GM15510 (cell line): ENCODE measurements at regions not wholly inside any gene's neighbourhood (a gene's known extent, or its start where the extent isn't known, plus 50 kb on each side); places are given as distances from the start of the nearest gene placed in this dataset.

ENCODE experiments used
- POLR2A ChIP-seq: IDR thresholded peaks from 3 replicates; pipeline ENCODE4 v1.6.1; 2011; ENCODE audit warnings: borderline replicate concordance; ENCODE audit not compliant: insufficient read length; ENCODE audit errors: extremely low read depth

DNA sequence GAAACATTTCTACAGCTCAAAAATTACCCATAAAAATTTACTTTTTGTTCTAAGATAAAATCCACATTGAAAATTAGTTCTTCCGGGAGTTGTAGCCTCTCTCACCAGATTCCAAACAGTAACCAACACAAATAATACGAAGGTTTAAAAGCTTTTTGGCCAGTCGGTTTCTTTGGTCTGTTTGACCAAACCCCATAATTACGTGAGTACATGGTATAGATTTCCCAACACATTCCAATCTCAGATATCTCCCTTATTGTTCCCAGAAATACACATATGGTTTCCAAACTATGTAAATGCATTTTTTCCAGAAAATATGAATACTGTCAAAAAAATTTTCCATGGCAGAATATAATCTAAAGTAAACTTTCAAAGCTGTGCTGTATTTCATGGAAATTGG, 722.0 kb downstream of the KCNJ2 start:
- TF ChIP-seq POLR2A, result no peak

DNA sequence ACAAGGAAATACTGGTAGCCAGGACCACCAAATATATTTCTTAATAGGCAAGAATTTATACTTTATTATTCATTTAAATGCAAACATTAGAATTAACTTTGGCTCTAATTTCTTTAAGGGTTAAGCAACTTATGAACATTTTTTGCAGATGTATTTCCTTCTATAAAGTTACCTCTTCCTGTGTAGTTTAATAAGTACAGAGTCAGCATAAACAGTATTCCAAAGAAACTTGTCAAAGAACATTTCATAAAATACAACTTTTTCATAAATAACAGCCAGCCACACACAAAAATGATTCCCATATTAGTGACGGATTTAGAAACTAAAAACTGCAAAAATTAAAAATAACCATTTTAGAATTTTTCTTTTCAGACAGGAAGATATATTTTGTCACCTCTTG, 723.2 kb downstream of the KCNJ2 start:
- TF ChIP-seq POLR2A, result no peak

DNA sequence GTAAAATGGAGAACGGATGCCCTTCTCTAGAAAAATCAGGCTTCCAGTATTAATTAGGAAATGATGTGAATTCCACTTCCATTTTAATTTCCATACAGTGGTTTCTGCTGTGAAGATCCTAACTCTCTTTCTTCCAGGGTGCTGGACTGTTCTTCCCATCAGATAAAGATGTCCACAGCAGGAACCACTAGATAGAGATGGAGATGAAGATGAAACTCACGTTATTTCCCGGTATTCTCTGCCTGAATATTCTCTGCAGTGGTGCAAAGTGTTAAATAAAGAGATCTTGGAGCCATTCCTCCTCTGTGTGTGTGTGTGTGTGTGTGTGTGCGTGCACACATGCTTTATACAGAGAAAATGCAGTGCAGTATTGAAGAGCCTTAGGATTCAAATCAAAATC, 727.5 kb downstream of the KCNJ2 start:
- TF ChIP-seq POLR2A, result no peak

DNA sequence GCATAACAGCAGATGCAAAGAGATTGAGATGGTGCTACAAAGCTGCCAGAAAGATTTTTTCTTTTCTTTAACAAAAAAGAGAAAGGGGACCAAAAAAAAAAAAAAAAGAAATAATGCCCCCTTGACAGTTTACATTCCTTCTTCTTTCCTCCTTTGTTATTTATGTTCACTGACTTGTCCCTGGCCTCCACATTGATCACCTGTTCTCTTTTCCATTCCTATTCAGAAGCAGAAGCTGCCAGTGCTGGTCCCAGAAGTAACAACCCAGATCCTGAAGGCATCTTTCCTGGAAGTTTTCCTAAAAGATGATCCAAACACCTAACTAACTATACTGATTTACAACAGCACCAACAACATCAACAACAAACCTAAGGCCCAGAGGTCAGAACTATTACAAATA, 728.1 kb downstream of the KCNJ2 start:
- TF ChIP-seq POLR2A, result no peak

DNA sequence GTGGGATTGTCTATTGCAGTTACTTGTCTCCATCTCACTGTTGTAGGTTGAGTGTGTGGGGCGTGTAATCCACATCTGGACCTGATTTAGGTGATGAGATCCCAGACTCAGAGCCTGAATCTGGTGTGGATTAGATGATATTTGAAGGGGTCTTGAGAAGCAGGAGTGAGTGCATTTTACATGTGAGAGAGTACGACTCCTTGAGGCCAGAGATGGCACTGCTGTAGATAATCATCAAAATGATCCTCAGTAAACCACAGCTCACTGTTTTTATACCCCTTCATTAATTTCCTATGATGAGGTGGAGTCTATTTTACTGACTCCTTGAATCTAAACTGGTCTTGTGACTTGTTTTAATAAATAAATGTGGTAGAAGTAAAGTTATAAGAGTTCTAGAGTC, 732.5 kb downstream of the KCNJ2 start:
- TF ChIP-seq POLR2A, result no peak

DNA sequence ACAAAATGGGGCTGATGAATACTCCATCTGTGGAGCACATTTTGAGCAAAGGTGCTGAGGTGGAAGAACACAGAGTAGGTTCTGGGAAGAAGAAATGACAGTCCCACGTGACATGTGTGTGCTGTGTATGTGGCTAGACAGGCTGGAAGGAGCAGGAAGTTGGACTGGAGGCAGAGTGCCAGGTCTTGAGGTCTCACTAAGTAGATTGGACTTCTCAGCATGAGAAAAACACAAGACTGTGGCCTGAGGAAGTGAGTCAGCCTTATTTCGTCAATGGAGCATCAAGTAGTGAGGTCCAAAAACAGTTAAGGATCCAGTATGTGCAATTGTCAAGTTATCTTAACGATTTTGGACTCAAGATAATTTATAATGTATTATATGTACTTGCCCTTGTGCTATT, 736.5 kb downstream of the KCNJ2 start:
- TF ChIP-seq POLR2A, result no peak

DNA sequence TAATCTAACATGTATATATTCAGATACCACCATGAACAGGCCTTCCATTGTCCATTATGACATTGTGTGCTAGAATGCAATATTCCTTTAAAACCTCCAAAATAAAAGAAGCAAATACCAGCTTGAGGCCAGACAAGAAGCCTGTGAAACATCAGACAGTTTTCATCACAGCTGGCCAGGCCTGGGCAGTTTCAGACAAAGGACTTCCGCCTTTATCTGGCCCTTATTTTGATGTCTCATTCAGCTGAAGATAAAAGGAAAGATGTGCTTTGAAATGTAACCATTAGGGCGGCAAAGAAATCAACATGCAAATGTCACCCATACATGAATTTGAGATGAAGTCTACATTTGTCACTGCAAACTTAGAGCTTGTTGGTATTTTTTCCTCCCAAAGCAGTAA, 737.5 kb downstream of the KCNJ2 start:
- TF ChIP-seq POLR2A, result no peak

DNA sequence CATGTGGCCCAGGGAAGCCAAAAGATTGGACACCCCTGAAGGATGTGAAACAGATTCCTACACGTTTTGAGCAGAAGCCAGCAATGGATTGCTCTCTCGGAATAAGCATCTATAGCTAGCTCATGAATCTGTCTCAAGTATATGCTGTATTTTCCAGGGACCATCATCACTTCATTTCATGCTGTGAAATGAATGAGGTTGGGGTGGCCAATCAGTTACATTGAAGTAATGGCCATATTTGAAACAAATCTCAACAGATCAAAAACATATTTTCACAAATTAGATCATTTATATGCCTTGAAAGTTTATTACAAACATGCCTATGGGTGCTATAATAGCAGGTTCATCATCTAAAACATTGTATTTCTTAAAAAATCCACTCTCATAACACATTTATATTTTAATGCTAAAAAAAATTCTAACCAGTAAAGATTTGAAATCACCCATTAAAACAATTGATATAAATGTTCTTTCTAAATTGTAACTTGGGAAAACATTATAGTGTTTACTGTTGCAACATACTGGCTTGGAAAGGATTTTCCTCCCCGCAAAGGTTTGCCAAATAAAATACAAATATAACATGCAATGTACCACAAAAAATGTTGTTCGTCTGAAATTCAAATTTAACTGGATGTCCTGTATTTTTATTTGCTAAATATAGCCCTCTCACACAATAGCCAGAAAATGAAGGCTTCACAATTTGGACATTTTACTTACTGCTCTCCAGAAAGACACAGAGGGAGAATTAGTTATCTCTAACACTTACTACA, 743.6 kb downstream of the KCNJ2 start:
- no peak for TF ChIP-seq POLR2A

DNA sequence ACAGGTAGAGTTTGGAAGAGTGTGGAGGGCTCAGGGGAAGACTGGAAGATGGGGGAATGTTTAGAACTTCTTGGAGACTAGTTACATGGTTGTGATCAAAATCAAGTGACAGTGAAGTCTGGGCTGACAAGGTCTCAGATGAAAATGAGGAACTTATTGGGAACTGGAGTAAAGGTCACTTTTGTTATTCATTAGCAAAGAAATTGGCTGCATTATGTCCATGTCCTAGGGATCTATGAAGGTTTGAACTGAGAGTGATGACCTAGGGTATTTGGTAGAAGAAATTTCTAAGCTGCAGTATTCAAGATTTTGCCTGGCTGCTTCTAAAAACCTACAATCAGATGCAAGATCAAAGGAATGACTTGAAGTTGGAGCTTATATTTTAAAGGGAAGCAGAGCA, 747.1 kb downstream of the KCNJ2 start:
- TF ChIP-seq POLR2A, result no peak

DNA sequence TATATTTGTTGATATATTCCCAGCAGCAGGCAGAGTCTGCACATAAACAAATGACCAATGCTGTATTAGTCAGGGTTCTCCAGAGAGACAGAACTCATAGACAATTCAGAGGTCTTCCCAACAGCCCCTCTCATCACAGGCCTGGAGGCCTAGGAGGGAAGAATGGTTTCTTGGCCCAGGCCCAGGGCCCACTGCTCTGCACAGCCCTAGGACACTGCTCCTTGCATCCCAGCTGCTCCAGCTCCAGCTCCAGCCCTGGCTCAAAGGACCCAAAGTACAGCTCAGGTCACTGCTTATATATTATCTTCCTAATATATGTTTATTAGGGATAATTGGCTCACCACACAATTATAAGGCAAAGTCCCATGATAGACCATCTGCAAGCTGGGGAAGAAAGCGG, 749.9 kb downstream of the KCNJ2 start:
- TF ChIP-seq POLR2A, result no peak

DNA sequence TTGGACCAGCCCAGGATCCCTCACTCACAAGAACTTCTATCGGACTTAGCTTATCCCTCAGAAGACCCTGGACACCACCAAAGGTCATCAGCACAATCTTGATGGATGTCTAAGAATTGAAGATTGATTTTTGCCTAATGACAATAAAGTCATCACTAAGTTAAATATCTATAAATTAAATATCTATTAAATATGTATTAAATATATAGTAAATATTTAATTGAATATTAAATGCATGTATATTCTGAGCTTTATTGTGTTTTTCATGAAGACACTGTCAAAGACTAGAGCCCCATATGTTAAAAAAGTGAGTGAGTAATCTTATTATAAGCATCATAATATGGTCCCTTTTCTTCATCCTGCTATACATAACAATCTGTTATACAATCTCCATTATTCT, 751.1 kb downstream of the KCNJ2 start:
- TF ChIP-seq POLR2A, result no peak

DNA sequence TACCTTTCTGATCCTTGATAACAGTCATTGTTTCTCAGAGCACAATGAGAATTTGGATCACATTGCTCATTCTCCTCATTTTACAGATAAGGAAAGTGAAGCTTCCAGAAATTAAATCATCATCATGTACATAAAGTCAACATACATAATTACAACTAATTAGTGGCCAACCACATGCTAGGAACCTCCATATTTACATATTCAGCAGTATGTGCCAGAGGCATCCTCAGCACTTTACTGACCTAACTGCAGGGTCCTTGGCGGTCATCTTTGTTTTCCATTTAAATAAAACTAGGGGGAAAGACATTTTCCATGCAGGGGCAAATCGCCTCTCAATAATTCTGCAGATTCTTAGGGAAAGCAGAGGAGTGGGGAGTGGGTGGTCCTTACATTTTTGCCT, 752.9 kb downstream of the KCNJ2 start:
- no peak for TF ChIP-seq POLR2A

DNA sequence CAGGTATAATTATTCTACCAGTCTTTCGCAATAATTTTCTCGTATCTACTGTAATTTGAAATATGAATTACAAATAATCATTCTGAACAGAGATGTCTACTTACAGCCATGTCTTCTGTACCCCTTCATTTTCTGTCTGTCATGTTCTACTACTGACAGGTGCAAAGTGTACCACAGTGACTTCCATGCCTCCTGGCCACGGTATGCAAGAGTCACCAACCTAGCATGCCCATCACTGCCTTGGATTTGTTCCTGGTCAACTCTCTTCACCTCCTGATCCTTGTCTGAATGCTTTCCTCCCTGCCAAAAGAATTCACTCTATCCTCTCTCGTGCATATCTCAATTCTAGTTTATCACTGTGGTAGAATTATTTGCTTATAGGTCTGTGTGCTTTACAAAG, 755.4 kb downstream of the KCNJ2 start:
- no peak for TF ChIP-seq POLR2A

DNA sequence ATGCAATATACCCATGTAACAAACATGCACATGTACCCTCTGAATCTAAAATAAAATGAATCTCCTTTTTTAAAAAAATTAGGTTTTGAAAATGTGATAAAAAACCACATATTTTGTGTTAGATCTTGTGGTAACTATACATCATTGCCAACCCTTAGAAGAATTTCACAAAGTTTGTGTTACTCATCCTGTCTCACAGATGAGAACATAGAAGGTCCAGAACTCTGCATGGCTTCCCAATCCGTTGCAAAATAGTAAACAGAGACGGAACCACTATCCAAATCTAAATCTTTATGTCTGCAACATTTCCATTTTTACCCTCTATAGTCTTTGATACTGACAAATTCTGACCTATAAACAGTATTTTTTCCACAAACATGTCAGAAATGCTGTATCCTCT, 759.9 kb downstream of the KCNJ2 start:
- no peak for TF ChIP-seq POLR2A

DNA sequence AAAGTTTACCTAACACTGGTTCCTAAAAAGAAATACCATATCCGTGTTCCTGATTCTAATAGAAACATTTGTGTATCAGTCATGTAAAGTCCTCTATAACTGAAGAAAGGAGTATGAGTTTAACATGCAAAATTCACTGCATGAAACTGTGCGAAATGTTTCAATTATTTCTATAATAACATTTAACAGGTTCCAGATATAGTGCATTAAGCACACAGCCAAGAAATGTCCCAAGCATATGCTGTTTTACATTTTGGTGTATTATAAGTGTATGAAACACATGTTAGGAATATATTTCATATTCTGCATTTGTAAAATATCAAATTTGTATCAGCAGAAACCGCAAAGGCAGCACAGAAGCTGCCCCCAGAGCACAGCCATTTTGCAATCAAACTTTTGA, 764.9 kb downstream of the KCNJ2 start:
- no peak for TF ChIP-seq POLR2A

DNA sequence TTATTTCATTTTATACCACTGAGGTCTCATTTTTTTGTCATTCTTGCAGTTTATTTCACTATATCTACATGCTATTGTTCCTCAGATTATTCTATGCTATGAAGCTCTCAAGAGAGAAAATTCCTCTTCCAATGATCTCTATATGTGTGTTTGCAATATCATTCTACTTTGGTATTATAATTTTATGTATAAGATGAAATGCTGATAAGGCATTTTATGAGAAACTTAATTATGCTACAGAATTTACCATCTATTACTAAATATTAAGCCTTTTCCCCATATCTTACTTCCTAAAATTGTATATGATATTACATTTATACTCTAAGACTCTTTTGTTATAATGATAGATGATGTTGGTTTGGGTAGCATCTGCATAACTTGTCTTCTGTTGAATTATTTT, 765.5 kb downstream of the KCNJ2 start:
- TF ChIP-seq POLR2A, result no peak

DNA sequence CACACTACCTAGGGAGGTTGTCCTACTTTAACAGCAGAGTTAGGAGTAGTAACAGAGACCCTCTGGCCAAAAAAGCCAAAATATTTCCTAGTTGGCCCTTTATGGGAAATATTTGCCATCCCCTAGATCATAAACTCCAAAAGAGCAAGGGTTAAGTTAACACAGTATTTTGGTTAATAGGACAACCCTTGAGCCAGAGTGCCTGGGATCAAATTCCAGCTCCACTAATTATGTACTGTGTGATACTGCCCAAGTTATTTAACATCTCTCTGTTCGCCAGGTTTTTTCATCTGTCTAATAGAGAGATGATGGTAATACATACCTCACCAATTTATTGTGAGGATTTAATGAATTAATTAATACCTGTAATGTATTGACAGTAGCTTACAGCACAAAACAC, 767.4 kb downstream of the KCNJ2 start:
- no peak for TF ChIP-seq POLR2A

DNA sequence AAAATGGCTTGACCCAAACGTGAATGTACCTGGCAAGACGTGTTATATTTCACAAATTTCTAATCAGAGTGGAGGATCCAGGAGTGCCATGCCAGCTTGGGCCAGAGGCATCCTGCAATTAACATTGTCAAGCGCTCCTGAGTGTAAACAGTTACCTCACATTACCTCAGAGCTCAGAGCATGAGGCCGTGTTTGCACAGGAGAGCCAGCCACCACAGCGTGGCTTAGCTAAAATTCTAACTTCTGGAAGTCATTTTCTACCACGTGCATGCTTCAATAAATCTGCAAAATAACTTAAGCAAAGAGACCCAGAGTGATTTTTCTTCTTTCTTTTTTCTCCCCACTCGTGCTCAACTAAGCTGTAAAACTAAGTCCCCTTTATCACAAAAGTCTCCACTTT, 769.0 kb downstream of the KCNJ2 start:
- no peak for TF ChIP-seq POLR2A

DNA sequence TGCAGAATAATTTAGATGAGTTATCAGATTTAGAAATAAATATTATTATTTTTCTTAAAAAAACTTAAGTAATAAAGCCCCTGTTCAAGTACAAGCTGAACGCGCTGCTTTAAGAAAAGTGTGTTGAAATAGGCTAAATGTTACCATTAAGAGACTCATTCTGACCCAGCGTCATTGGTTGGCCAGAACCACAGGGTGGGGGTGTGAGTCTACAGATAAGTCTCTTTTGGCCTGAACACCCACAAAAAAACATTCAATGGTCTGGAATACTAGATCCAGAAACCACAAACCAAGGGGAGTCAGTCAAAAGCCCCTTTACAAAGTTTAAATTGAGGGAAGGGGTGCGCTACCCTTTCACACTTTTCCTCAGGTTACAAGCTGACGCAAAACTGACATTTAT, 776.1 kb downstream of the KCNJ2 start:
- no peak for TF ChIP-seq POLR2A
